ENCODE measurements at regions not wholly inside any gene's neighbourhood (a gene's known extent, or its start where the extent isn't known, plus 50 kb on each side); places are given as distances from the start of the nearest gene placed in this dataset.
"Not testable (repeated sequence)": the region's sequence is repeated elsewhere in the genome, so short reads cannot be mapped to it uniquely, and the experiment has no call there.

DNA sequence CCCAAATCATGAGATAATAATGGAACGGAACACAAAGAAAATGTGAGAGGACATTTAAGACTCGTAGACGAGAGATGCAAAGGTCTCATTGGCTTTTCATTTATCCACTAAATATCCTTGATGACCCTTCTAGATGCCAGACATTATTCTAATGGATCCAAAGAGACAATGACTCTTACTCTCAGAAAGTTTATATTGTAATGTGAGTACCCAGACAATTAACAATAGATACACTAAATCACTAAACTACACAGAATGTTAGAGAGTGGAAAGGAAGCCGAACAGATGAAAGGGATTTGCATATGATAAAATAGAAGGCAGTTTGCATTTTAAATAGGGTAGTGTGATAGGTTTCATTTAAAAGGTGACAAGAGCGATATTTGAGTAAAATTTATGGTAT lies 973.3 kb downstream of the TAF11L14 start:
- no peak for DNase-seq

DNA sequence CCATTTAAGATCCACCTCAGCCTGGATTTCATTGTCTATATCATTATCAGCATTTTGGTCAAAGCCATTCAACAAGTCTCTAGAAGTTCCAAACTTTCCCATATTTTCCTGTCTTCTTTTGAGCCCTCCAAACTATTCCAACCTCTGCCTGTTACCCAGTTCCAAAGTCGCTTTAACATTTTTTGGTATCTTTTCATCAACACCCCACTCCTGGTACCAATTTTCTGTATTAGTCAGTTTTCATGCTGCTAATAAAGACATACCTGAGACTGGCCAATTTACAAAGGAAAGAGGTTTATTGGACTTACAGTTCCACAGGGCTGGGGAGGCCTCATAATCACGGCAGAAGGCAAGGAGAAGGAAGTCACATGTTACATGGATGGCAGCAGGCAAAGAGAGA lies 982.9 kb downstream of the TAF11L14 start:
- not testable (repeated sequence) for DNase-seq

DNA sequence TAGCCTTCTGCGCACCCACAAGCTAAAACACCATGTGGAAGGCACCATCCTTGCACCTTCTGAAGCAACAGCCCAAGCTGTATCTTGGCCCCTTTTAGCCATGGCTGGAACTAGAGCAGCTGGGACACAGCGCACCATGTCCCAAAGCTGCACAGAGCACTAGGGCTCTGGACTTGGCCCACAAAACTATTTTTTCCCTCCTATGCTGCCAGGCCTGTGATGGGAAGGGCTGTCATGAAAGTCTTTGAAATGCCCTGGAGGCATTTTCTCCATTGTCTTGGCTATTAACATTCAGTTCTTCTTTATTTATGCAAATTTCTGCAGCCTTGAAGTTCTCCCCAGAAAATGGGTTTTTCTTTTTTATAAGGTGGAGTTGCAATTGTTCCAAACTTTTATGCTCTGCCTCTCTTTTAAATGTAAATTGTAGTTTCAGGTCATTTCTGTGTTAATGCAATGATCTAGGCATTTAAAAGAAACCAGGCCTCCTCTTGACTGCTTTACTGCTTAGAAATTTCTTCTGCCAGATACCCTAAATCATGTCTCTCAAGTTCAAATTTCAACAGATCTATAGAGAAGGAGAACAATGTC lies 996.3 kb downstream of the TAF11L14 start:
- no peak for DNase-seq

DNA sequence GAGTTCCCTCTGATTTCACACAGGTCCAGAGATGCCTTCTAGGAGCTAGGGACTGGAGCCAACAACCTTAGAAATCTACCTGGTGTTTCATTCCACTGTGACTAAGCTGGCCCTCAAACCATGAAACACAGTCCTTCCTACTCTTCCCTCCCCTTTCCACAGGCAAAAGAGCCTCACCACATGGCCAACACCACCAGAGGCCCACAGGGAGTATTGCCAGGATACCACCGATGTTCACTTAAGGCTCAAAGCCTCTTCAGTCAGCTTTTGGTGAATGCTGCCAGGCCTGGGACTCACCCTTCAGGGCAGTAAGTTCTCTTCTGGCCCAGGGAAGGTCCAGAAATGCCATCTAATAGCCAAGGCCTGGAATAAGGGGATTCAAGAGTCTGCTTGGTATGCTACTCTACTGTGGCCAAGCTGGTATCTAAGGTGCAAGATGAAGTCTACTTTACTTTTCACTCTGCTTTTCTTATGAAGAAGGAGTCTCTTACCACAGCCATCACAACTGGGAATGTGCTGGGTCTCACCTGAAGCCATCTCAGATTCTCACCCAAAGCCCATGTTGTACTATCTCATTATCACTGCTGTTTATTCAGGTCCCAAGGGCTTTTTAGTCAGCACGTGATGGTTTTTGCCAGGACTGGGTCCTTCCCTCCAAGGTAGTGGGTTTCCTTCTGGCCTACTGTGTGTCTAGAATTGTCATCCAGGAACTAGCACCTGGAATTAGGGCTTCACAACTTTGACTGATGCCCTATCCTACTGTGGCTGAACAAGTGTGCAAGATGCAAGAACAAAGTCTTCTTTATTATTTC lies 1018.4 kb downstream of the TAF11L14 start:
- no peak for DNase-seq

DNA sequence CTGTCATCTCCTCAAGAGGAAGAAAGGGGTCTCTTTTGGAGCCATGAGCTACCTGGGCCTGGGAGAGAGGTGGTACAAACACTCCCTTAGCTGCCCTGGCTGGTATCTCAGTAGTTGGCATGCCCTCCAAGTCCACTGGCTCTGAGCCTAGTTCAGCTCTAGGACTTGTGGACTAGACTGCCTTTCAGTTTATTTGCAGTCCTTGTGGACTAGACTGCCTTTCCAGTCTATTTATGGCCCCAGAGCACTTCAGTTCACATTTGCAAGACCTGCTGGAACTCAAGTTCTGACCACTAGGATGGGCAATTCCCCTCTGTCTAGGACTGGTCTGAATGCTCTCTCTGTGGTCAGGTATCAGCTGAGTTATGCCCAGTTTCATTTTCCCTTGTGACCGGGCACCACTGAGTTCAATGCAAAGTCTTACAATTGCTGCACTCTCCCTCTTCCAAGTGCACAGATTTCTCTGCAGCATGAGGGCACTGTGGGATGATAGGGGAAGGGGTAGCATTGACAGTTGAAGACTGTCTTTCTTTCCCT lies 1019.0 kb downstream of the TAF11L14 start:
- no peak for DNase-seq

DNA sequence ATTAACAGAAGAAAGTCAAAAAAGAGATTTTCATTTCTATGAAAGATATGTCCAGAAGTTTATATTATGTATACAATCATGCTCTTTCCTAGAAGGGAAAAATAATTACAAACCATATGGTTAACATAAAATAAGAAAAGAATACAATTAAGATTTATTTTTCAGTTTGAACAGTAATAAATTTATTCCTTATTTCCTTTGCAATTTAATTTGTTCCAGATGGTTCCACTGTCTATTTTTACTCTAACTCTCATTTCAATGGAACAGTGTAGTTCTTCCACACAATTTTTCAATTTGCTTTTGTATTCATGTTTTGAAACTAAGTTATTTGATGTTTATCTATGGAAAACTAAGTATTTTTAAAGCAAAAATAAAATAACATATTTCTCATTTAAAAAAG lies 1026.3 kb downstream of the TAF11L14 start:
- no peak for DNase-seq

DNA sequence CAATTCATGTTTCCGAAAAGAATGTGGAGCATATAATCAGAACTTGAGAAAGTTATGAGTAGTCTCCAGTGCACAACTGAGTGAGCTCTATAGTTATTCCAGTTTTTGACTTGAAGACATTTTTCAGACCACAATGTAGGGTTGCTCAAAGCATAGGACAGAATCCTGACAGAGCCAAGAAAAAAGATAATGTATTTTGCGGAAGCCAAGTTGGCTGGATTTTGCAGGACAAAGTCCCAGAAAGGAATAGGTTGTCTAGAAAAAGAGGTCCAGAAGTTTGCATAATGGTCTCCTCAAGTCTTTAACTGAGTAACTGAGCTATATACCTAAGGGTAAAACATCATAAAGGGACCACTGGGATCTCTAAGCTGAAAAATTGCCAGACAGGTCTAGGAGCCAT lies 1028.0 kb downstream of the TAF11L14 start:
- DNase-seq, result no peak

DNA sequence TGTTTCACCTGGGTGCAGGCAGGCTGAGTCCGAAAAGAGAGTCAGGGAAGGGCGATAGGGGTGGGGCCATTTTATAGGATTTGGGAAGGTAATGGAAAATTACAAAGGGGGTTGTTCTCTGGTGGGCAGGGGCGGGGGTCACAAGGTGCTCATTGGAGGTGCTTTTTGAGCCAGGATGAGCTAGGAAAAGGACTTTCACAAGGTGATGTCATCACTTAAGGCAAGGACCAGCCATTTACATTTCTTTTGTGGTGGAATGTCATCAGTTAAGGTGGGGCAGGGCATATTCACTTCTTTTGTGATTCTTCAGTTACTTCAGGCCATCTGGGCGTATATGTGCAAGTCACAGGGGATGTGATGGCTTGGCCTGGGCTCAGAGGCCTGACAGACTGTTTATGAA lies 1040.0 kb downstream of the TAF11L14 start:
- not testable (repeated sequence) for DNase-seq

DNA sequence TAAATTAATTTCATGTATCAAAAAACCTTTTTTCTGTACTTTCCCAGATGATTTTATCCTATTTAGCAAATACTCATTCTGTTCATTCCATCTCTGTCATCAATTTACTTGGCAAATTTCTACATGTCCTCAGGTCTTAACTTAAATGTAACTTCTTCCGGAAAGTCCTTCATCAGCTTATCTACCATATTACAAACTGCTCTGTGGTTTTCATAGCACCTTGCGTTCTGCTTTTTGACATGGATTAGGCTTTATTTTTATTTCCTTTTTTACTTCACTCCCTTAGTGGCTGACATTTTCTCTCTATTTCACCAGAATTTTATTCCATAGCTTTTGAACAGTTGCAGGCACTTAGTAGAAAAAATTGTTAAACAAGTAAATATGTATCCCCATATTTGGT lies 1040.8 kb downstream of the TAF11L14 start:
- DNase-seq, result no peak

DNA sequence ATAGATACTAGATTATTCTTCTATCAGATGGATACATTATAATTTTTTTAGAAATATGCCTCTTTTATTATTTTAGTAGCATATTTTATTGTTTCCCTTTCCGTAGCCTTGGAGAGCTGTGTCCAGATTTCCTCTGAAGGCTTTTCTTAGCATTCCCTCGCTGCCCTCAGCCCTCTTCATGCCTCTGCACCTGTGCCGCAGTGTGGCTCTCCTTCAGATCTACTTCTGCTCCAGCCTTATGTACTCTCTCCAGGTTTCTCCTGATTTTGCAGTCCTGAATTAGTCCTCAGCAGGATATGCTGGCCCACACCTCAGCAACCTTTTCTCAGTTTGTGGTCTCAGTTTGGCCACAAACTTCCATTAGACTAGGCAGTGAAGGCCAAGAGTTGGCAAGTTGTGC lies 1052.0 kb downstream of the TAF11L14 start:
- no peak for DNase-seq

DNA sequence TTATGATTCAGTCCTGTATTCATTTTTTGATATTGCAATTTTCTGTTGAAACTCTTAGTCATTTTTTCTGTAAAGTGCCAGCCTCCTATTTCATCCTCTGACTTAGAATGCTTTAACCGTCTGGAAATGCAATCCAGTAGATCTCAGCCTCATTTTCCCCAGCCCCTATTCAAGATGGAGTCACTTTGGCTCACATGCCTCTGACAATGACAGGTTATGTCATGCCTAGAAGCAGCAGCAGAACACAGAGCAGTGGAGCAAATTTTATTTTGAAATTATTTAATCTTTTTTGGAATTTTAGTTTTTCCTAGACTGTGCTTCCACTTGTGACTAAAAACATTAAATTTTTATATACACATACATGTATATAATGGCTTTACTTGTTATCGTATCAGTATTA lies 1053.2 kb downstream of the TAF11L14 start:
- no peak for DNase-seq

DNA sequence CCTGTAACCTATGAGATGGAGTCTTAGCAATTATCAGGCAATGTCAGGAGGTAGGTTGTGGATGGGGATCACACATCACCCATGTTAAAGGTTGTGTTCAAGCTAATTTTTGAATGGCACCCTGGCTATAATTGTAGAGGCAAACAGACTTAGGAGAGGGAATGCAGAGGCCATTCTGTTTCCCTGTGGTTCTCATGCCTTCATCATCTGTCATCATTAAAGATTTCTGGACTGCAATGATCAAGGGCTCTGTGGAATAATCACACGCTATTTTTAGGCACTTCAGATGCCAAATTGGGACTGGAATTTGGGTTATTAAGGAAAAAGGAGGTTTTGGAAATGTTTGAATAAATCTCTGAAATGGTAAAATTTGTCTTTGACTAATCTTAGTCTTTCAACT lies 1065.4 kb downstream of the TAF11L14 start:
- DNase-seq, result no peak

DNA sequence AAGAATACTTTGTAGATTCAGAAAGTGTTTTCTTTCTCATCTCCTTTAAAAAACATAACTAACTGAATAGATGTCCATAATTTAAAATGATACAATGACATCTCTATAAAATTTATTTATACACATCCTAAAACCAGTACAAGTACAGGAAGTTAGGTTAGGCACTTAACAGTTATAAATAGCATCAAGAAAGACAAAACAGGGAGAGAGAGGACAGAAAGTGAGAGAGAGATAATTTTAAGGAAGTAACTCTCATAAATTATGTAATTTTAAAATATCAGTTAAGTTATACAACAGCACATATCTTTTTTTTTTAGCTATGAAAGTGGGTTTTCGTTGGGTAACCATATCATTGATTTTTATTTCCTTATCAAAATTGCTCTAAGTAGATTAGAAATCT lies 1068.6 kb downstream of the TAF11L14 start:
- no peak for DNase-seq

DNA sequence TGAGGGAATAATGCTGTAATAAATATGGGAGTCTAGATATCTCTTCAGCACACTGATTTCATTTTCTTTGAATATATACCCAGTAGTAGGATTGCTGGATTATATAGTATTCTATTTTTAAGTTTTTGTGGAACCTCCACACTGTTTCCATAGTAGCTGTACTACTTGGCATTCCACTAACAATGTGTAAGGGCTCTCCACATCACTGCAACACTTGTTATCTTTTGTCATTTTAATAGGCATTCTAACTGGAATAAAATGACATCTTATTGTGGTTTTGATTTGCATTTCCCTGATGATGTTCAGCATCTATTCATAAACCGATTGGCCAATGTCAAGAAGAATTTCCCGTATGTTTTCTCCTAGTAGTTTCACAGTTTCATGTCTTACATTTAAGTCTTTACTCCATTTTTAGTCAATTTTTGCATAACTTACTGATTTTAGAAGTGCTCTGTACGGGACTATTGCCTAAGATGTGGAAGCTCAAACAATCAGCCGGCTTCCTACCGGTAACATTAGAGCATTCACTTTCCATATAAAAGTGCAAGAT lies 1078.8 kb downstream of the TAF11L14 start:
- DNase-seq, result no peak

DNA sequence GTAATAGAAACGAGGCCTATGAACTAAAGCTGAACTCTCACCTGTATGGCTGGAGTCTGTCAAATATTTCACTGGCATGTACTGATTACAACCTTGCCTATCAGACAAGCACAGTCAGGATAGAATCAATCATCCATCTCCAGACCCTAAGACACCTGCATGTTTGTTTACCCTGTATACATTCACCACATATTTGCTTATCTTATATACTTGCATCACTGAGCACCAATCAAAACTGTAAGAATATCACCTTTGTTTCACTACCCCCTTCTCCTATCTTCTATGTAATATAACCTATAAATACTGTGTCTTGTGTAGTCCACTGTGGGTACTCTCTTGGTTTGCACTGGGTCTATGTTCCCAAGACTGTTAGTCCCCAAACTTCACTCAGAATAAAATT lies 1085.7 kb downstream of the TAF11L14 start:
- DNase-seq, result no peak

DNA sequence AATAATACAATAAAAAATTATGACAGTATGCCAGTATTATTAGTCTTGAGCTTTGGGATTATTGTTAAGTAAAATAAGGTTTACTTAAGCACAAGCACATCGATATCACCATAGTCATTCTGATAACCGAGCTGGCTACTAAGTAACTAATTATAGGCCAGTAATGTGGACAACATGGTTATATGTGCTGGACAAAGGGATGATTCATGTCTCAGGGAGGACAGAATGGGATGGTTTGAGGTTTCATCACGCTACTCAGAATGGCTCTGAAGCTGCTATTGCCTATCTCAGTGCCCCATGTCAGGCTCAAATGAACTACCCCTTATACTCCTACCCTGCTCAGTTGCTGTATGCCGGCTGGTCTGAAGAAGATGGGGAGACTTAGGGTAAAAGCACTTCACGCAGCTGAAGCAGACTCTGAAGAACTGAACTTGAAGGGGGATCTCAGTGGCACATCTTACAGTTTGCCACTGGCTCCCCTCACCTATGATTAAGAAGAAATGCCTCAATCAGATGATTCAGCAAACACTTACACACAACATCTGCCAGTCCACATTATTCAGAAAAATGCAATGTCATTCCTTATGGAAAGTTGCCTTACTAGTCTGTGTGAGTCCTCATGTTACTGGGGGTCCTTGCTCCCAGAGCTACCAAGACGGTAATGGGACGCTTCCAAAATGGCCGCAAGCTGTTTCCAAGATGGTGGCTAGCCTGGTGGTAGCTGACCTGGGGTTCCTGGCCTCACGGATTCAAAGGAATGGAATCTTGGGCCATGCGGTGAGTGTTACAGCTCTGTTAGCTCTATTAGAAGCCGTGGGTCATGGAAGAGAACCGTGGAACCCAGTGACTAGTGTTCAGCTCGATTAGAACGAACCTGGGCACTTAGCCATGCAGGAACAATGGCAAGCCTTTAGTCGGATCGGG lies 1098.6 kb downstream of the TAF11L14 start:
- no peak for DNase-seq

DNA sequence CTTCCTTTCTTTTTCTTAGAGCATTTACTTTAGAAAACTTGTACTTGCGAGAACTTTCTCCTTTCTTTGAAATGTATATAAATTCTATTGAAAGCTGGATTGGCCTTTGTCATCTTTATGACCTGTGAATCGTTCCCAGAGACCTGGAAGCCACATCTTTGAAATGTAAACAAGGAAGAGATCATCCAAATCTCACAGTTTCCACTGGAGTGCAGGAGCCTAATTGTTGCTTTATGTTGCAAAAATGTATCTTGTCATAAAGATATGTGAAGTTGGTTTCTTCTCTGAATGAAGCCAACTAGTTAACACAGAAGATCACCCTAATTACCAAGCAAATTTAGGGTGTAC lies 1101.8 kb downstream of the TAF11L14 start:
- DNase-seq, result no peak

DNA sequence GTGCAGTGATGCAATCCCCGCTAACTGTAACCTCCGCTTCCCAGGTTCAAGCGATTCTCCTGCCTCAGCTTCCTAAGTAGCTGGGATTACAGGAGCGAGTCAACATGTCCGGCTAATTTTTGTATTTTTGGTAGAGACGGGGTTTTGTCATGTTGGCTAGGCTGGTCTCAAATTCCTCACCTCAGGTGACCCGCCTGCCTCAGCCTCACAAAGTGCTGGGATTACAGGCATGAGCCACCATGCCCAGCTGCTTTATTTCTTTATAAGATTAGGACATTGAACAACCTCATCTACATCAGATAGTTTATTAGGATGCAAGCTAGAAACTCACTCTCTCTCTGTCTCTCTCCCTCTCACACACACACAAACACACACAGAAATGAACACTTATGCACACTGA lies 1102.5 kb downstream of the TAF11L14 start:
- not testable (repeated sequence) for DNase-seq

DNA sequence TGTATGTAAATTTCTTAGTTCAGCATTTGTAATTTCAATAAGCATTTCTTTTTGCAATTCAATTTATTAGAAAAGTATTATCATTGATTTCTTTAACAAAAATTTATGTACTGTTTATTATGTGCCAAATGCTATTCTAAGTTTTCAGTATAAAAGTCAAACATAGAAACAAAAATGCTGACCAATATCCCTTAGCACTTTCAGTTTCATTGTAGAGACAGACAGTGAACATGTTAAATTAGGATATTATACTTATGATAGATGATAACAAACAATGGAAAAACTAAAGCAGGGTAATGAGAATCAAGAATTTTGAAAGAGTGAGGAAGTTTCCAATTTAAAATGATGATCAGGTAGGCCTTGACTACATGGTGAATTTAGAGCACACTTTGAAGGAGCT lies 1106.0 kb downstream of the TAF11L14 start:
- no peak for DNase-seq

DNA sequence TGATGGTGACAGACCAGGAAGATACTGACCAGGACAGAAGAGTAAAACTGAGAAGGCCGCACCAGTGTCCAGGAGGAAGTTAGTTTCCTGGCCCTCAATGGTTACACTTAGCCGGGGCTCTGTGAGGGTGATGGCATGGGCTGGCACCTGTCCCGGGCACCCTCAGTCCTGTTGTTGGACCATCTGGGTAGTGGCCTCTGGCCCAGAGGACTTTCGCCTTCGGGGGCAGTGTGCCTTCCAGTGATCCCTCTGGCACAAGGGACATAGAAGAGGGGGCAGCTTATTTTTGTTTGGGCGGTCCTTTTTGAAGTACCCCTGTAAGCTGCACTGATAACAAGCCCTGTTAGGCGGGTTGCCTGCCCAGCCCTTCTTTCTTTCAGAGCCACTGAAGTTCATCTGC lies 1108.6 kb downstream of the TAF11L14 start:
- no peak for DNase-seq

DNA sequence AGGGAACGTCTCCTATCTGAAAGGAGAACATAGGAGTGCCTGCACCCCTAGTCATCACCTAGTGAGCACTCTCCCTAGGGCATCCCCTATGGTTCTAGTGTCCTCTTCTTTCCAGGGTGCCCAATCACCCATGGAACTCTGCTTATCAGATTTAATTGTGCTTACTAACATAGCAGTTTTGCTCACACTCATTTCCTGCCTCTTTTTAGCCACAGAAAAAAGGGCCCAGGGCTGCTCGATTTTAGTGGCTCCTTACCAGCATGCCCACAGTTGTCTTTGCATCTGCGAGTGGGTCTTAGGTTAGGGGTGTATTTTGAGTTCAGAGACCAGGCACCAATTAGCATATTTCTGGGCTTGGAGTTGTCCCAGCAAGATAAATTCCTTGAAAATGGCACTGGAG lies 1110.2 kb downstream of the TAF11L14 start:
- no peak for DNase-seq

DNA sequence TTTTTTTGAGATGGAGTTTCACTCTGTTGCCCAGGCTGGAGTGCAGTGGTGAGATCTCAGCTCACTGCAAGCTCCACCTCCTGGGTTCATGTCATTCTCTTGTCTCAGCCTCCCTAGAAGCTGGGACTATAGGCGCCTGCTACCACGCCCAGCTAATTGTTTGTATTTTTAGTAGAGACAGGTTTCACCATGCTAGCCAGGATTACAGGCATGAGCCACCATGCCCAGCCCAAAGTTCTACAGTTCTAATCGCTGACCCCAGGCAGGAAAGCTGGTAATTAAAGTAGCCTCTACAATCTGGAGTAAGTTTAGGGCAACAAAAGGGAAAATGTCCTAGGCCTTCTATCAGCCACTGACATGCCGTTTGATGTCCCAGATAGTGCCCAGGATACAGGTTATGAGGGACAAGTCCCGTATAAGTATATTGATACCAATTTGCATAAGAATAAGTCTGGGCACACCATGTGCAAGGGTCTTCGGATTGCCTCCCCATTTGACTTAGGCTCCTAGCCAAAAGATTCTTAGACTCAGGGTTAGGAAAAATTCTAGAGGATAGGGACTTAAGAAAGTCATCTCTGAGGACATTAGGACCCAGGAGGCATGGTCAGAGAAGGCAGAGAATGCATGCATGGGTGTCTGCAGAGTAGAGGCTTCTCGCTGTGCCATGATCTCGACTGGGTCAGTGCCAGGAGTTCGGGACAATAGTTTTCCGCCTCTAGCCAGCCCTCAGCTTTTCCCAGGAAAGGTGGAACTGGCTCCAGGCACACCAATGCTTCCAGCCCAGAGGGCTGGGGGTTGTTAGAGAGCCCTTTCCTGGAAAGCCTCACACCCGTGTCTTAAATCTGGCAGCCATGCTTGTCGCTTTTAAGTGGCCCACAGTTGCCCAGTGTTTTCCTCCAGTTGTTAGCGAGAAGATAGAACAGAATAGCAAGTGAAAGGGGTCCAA lies 1111.1 kb downstream of the TAF11L14 start:
- DNase-seq, result peak; percentile 18 to 20

Measured in activated CD4-positive, alpha-beta T cell treated with anti-CD3 and anti-CD28 coated beads for 4 hours (primary cell).